BJ (cell line): ENCODE measurements at regions not wholly inside any gene's neighbourhood (a gene's known extent, or its start where the extent isn't known, plus 50 kb on each side); places are given as distances from the start of the nearest gene placed in this dataset.

Source experiments
- CTCF ChIA-PET: fragments of 350-600 bp; formaldehyde crosslinking; extraction: SDS; loops from one replicate; lab custom pipeline; 2021; ENCODE audit warnings: antibody characterized with exemption, inconsistent platforms; lab: Yijun Ruan, JAX
- POLR2A ChIA-PET: fragments of 300-600 bp; sonication (Branson Sonifier 250); formaldehyde crosslinking; extraction: SDS; loops from one replicate; lab custom pipeline; 2021; ENCODE audit warnings: antibody characterized with exemption; lab: Charles Lee
- DNase-seq: peaks from one replicate; pipeline ENCODE4 v3.0.0-alpha.2; 2011; ENCODE audit warnings: low read depth
- H3K27me3 ChIP-seq: 2 replicates; pipeline ENCODE4 v1.6.0; 2011; ENCODE audit warnings: low read length; ENCODE audit not compliant: control insufficient read depth, insufficient read depth
- H3K36me3 ChIP-seq: 2 replicates; pipeline ENCODE4 v1.5.1; 2011; ENCODE audit warnings: low read length; ENCODE audit not compliant: control insufficient read depth, insufficient read depth
- H3K4me3 ChIP-seq: 2 replicates; pipeline ENCODE4 v1.5.1; 2011; ENCODE audit warnings: low read depth, mild to moderate bottlenecking, control low read depth, low read length
- CTCF ChIP-seq: IDR thresholded peaks from 2 replicates; pipeline ENCODE4 v1.5.1; 2011; ENCODE audit warnings: low read depth, mild to moderate bottlenecking, control low read depth, inconsistent platforms, low read length, moderate library complexity; ENCODE audit not compliant: insufficient read depth

- ChIA-PET POLR2A (no interaction called here), CTCF (interaction anchor here (0.6 kb wide), 1 partner anchor 580 kb away, joined by 3 read pairs; no protein-coding TSS in a partner anchor)
- no peak for DNase-seq
- Histone ChIP-seq H3K36me3 (no peaks in the 10 kb centered on the region), H3K4me3 (no peak overlapping the region), H3K27me3 (peaks cover 1% of the 10 kb centered on the region)
- no peak for TF ChIP-seq CTCF
Measured at GRCh38 chr2:111636905-111637304, 247.1 kb downstream of the ANAPC1 start.

- no peak for TF ChIP-seq CTCF
- H3K4me3 ChIP-seq: no peak overlapping the region
- CTCF ChIA-PET: no interaction called here
- POLR2A ChIA-PET: no interaction called here
- H3K27me3 ChIP-seq: peaks cover 1% of the 10 kb centered on the region
- no peak for DNase-seq
- no peaks in the 10 kb centered on the region for H3K36me3 ChIP-seq
Measured at GRCh38 chr2:111638274-111638877, 245.6 kb downstream of the ANAPC1 start.

DNA sequence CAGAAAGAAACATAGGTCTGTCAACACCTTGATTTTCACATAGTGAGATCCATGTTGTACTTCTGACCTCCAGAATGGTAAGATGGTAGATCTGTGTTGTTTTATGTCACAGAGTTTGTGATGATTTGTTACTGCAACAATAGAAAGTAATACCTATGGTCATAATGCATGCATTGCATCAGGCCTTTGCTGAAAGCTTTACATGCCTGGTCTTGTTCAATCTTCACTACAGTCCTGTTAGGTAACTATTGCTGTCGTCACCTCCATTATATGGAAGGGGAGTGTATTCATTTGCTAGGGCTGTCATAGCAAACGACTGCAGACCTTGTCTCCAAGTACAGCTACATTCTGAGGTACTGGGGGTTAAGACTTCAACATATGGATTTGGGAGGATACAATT, 243.5 kb downstream of the ANAPC1 start:
- H3K4me3 ChIP-seq: no peak overlapping the region
- DNase-seq: no peak
- no peaks in the 10 kb centered on the region for H3K36me3 ChIP-seq
- ChIA-PET POLR2A (no interaction called here), CTCF (interaction anchor here (1.0 kb wide), 1 partner anchor 22 kb away, joined by 4 read pairs; no protein-coding TSS in a partner anchor)
- no peak for TF ChIP-seq CTCF
- H3K27me3 ChIP-seq: peaks cover 5% of the 10 kb centered on the region

DNA sequence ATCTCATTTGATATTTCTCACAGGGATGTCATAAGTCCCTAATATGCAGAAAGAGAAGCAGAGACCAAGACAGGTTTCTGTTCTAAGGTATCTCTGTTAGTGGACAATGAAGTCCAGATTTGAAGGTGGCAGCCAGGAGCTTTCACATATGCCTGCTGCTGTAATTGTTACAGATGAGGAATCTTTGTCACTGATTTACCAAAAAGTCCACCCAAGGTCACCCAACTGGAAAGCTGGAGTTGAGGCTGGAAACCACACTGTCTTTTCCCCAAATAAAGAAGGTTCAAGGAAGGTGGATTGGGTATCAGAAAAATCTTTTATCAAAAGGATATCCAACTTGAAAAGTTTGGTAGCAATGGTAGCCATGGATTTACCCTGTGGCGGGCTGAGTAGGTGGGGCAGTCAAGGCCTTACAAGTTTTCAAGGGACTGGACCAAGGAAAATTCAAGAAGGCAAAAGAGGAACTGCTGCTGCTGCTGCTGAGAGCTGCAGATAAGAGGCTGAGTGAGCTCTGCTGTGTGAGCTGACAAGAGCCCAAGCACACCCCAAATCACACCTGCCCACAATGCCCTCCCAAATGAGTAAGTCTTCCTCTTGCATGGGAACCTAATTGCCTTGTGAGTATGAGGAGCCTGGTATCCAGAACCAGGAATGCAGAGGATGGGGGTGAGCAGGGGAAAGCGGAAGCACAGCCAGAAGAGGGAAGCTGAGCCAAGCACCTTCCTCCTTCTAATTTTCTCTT, 241.2 kb downstream of the ANAPC1 start:
- no peak for TF ChIP-seq CTCF
- no peak overlapping the region for H3K4me3 ChIP-seq
- CTCF ChIA-PET: interaction anchor here (1.1 kb wide), 1 partner anchor 13 kb away, joined by 3 read pairs; no protein-coding TSS in a partner anchor
- no peaks in the 10 kb centered on the region for H3K36me3 ChIP-seq
- H3K27me3 ChIP-seq: peaks cover 4% of the 10 kb centered on the region
- POLR2A ChIA-PET: no interaction called here
- DNase-seq: no peak

DNA sequence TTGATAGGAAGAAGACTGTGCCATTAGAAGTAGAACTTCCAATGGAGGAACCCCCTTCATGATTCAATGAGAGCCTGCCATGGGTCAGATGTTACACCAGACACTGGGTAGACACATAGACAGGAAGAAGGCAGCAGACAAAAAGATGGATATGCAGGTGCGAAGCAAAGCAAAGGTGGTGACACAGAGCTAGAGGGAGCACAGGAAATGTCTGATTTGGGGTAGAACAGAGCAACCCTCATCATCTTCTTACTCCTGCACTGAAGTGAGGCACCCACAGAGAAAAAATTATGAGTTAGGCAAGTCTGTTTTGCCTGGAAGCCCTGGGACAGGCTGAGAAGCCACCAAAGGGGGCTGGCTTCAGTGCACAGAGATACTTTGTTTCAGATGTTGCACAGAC, 240.2 kb downstream of the ANAPC1 start:
- no peak for DNase-seq
- CTCF ChIA-PET: no interaction called here
- peaks cover 4% of the 10 kb centered on the region for H3K27me3 ChIP-seq
- no peaks in the 10 kb centered on the region for H3K36me3 ChIP-seq
- POLR2A ChIA-PET: no interaction called here
- no peak for TF ChIP-seq CTCF
- H3K4me3 ChIP-seq: no peak overlapping the region
